DMS114 treated with DMSO at 0.1 percent for 48 hours (cell line): ENCODE measurements at regions not wholly inside any gene's neighbourhood (a gene's known extent, or its start where the extent isn't known, plus 50 kb on each side); places are given as distances from the start of the nearest gene placed in this dataset.
A peak's percentile ranks its signal among the peaks of the same experiment; 100 is the strongest.
"Not testable (repeated sequence)": the region's sequence is repeated elsewhere in the genome, so short reads cannot be mapped to it uniquely, and the experiment has no call there.

ENCODE experiments used
- DNase-seq: peaks from one replicate; lab custom pipeline; 2025; ENCODE audit not compliant: unreplicated experiment; lab: John Stamatoyannopoulos, UW

- peak; percentile 25 for DNase-seq
Observed at GRCh38 chr10:16116404-16117304, 256.3 kb upstream of the MINDY3 start.

GRCh38 chr10:16117305-16117695 lies 257.0 kb upstream of the MINDY3 start:
- DNase-seq = no peak

- DNase-seq = no peak
Observed at GRCh38 chr10:16119445-16119844, 259.1 kb upstream of the MINDY3 start.

DNA sequence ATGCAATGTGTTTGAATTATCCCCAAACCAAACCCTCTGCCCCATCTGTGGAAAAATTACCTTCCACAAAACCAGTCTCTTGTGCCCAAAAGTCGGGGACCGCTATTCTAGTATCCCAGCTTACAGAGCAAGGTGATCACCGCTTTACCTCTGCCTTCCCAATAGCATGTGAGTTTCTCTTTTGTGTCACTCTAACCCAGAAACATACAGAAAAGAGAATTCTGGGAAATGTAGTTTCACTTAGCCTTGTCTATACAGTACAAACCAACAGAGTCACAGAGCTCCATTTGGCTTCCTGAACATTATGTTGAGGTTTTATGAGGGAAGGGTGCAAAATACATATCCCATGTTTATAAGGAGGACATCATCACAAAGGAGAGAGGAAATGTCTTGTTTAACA lies 260.3 kb upstream of the MINDY3 start:
- DNase-seq = no peak

DNA sequence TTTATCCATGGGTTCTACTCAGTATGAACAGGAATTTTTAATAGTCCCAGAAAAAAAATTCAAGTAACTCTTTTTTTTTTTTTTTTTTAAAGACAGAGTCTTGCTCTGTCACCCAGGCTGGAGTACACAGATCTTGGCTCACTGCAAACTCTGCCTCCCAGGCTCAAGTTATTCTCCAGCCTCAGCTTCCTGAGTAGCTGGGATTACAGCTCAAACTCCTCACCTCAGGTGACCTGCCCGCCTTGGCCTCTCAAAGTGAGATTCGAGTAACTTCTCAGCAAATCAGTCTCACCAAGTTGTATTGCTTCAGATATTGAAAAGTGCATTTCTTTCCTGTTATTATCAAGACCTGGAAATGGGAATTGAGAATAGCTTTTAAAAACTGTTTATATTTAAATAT lies 281.2 kb upstream of the MINDY3 start:
- no peak for DNase-seq

- no peak for DNase-seq
Observed at GRCh38 chr10:16146993-16147392, 286.7 kb upstream of the MINDY3 start.

GRCh38 chr10:16155834-16156233 lies 281.0 kb upstream of the PTER start:
- DNase-seq = no peak

- DNase-seq = no peak
Observed at GRCh38 chr10:16156681-16157080, 280.1 kb upstream of the PTER start.

DNA sequence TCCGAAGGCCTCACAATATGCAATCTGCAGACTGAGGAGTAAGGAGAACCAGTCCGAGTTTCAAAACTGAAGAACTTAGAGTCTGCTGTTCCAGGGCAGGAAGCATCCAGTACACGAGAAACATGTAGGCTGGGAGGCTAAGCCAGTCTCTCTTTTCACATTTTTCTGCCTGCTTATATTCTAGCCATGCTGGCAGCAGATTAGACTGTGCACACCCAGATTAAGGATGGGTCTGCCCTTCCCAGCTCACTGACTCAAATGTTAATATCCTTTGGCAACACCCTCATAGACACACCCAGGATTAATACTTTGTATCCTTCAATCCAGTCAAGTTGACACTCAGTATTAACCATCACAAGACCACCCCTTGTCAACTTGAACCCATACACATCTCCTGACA lies 271.7 kb upstream of the PTER start:
- not testable (repeated sequence) for DNase-seq

GRCh38 chr10:16182144-16182543 lies 254.7 kb upstream of the PTER start:
- DNase-seq = no peak

- no peak for DNase-seq
Observed at GRCh38 chr10:16182688-16183087, 254.1 kb upstream of the PTER start.

DNA sequence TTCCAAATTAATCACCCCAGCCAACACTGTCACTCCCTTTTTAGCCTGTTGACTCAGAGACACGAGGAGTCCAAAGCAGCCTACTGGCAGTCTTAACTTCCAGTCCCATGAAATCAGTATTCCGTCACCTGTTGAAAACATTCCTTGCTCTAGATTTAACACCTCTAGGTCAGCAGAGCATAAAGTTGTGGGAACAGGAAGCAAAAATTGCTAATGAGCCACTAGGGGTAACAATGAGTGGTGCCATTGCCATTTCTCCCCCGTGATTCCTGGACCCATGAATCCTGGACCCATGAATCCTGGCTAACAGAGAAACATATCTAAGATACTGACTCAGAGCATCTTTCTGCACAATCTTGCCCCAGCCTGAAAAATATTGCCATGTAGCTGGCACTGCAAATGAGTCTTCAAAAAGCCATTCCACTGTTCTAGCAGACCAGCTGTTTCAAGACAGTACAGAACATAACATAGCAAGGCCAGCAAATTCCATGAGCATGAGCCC lies 252.7 kb upstream of the PTER start:
- DNase-seq = no peak

DNA sequence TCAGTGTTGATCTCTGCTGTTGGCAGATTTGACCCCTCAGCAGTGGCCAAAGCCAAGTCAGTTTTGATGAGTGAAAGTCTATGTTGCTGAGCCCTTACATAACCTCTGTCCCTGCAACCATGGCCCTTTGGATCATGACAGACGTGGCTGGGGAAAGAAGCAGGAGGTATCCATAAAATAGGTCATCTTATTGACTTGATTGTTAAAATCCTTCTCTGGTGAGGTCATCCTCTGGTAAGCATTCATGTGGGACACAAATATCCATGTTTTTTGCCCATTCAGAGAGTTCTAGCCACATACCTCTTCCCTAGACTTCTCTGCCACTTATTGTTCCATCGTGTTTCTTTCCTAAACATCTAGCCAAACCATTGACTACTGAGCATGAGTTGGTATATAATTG lies 251.9 kb upstream of the PTER start:
- no peak for DNase-seq

GRCh38 chr10:16186564-16186963 lies 250.2 kb upstream of the PTER start:
- no peak for DNase-seq

GRCh38 chr10:16187161-16187560 lies 249.6 kb upstream of the PTER start:
- no peak for DNase-seq

- DNase-seq = no peak
Observed at GRCh38 chr10:16192337-16192736, 244.5 kb upstream of the PTER start.

DNA sequence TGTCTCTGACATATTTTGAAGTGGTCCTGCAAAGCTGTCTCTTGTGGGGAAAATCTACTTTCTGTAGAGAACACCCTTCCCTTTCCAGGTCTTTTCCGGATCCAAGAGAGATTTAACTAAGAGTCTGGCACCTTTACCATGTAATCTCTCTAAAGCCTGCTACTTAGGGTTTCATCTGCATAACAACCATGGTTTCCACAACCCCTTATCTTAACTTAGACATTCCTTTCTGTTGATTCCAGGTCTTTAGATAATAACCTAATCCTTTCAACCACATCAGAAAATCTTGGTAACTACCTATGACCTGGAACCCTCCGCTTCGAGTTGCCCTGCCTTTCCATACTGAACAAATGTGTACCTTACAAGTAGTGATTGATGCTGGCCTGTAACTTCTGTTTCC lies 243.6 kb upstream of the PTER start:
- DNase-seq = no peak

DNA sequence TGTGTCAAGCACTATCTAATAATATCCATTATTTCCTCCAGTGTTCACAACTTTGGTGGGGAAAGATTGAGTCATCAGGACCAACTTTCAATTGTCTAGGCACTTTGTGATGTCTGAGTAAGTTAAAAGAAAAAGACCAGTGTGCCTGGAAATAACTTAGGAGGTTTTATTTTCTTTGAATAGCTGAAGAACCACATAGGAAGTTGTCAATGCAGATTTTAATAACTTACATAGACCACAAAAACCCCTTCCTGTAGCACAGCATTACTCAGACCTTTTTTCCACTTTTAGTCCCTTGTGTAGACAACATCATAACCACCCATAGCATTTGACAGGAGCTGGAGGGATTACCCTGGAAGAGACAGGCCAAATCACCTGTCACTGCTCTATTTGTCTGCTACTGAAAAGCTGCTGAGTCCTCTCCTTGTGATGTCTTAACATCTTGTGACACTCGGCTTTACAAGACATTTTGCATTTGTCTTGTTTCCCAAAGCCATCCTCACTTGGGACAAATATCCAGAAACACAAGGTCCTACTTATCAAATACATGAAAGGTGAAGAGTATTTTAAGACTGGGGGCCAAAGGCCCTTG lies 241.5 kb upstream of the PTER start:
- no peak for DNase-seq

GRCh38 chr10:16195894-16196293 lies 240.9 kb upstream of the PTER start:
- no peak for DNase-seq

DNA sequence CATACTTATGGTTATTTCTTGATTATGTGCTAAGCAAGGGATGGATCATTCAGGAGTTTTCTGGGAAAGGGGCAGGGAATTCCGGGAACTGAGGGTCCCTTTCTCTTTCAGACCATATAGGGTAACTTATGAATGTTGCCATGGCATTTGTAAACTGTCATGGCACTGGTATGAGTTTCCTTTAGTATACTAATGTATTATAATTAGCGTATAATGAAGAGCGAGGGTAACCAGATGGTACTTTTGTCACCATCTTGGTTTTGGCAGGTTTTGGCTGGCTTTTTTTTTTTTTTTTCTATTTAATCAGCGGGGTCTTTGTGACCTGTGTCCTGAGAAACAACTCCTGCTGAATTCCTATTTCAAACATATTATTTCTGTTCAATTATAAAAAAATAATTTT lies 237.6 kb upstream of the PTER start:
- DNase-seq = no peak

- not testable (repeated sequence) for DNase-seq
Observed at GRCh38 chr10:16223618-16224017, 213.2 kb upstream of the PTER start.

GRCh38 chr10:16227674-16228073 lies 209.1 kb upstream of the PTER start:
- no peak for DNase-seq
